Activated CD4-positive, alpha-beta T cell treated with anti-CD3 and anti-CD28 coated beads, Interleukin-2, amount 50 U/mL, for 24 hours (primary cell): ENCODE measurements at regions not wholly inside any gene's neighbourhood (a gene's known extent, or its start where the extent isn't known, plus 50 kb on each side); places are given as distances from the start of the nearest gene placed in this dataset.
"Not testable (repeated sequence)": the region's sequence is repeated elsewhere in the genome, so short reads cannot be mapped to it uniquely, and the experiment has no call there.

Experiments
- DNase-seq, 2 donors: peaks; one replicate each; pipeline ENCODE4 v3.0.0-alpha.2; 2020; ENCODE audit warnings: low read depth in 1 of 2, low spot score in 1 of 2

GRCh38 chr22:47540011-47540410 lies 777.6 kb downstream of the TBC1D22A start:
- no peak for DNase-seq

GRCh38 chr22:47539374-47539773 lies 776.9 kb downstream of the TBC1D22A start:
- no peak for DNase-seq

- no peak for DNase-seq
Measured at GRCh38 chr22:47535681-47536080, 773.2 kb downstream of the TBC1D22A start.

- no peak for DNase-seq
Measured at GRCh38 chr22:47534804-47535410, 772.5 kb downstream of the TBC1D22A start.

GRCh38 chr22:47533961-47534803 lies 771.7 kb downstream of the TBC1D22A start:
- DNase-seq = no peak

- DNase-seq = no peak
Measured at GRCh38 chr22:47517062-47517461, 754.6 kb downstream of the TBC1D22A start.

GRCh38 chr22:47515384-47516125 lies 753.1 kb downstream of the TBC1D22A start:
- no peak for DNase-seq

- no peak for DNase-seq
Measured at GRCh38 chr22:47512617-47513016, 750.2 kb downstream of the TBC1D22A start.

- no peak for DNase-seq
Measured at GRCh38 chr22:47504962-47505361, 742.5 kb downstream of the TBC1D22A start.

GRCh38 chr22:47498969-47499495 lies 736.6 kb downstream of the TBC1D22A start:
- no peak for DNase-seq

- DNase-seq = no peak
Measured at GRCh38 chr22:47497666-47498065, 735.2 kb downstream of the TBC1D22A start.

- DNase-seq = no peak
Measured at GRCh38 chr22:47495110-47495509, 732.7 kb downstream of the TBC1D22A start.

- not testable (repeated sequence) for DNase-seq
Measured at GRCh38 chr22:47488131-47488530, 725.7 kb downstream of the TBC1D22A start.

- DNase-seq = no peak
Measured at GRCh38 chr22:47486569-47487312, 724.3 kb downstream of the TBC1D22A start.

- no peak for DNase-seq
Measured at GRCh38 chr22:47484960-47485569, 722.6 kb downstream of the TBC1D22A start.

- DNase-seq = no peak
Measured at GRCh38 chr22:47476231-47476630, 713.8 kb downstream of the TBC1D22A start.

GRCh38 chr22:47474895-47475294 lies 712.4 kb downstream of the TBC1D22A start:
- DNase-seq = no peak

- DNase-seq = no peak
Measured at GRCh38 chr22:47474464-47474863, 712.0 kb downstream of the TBC1D22A start.

GRCh38 chr22:47472636-47473035 lies 710.2 kb downstream of the TBC1D22A start:
- no peak for DNase-seq

GRCh38 chr22:47471406-47471805 lies 709.0 kb downstream of the TBC1D22A start:
- DNase-seq = no peak

- DNase-seq = no peak
Measured at GRCh38 chr22:47465809-47466208, 703.4 kb downstream of the TBC1D22A start.
